ENCODE measurements at regions not wholly inside any gene's neighbourhood (a gene's known extent, or its start where the extent isn't known, plus 50 kb on each side); places are given as distances from the start of the nearest gene placed in this dataset.
"Not testable (repeated sequence)": the region's sequence is repeated elsewhere in the genome, so short reads cannot be mapped to it uniquely, and the experiment has no call there.

DNA sequence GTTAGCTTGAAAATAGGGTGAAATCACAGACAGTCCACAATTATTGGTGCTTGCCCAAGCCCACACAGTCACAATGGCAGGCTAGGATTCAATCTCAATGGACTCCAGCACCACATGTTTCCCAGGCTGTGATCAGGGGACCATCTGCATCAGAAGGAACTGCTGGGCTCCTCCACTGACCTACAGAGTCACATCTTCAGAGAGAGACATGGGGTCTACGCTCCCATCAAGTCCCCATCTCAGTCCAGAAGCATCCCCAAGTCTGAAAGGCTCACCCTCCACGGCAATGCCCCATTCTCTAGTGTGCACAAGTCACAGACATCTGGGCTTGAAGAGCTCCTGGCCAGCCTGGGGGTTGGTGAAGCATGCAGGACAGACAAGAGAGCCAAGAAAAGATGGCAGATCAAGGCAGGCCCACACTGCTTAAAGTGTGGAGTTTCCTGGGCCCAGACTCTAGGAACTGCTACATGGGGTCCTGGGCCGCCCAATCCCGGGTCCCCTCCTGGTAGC lies 262.5 kb downstream of the NPHP4 start:
- no peaks in the 10 kb centered on the region for H3K36me3 ChIP-seq (ENCODE audit: control insufficient read depth, insufficient read depth, low read length)
- no peak overlapping the region for H3K4me3 ChIP-seq (ENCODE audit: low read depth, low read length)

DNA sequence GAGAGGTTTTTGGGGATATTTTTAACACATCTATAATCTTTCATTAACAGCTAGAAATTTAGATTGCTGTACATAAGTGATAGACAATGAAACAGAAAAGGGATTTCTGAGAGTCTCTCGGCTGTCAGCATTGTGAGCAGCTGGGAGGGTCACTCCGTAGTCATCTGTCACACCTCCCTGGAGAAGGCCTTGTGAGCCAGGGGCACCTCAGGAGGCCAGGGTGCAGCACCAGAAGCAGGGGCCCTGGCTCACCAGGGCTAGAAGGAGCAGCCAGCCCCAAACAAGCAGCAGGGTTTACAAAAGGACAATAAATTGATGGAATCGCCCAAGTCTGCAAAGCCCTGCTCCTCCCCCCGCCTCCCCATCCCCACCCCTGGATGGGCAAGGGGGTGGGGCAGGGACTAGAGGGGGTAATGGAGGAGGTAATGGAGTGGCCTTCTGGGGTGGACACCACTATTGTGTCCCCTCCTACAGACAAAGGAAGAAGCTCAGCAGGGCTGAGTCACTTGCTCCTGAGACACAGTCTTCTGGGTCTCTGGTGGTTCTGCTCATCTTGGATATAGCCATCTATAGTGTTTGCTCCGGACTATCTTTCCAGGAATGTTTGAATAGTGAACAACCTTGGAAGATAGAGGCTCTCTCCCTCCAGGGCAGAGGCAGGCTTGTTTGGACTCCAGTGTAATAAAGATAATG lies 263.4 kb downstream of the NPHP4 start:
- Histone ChIP-seq H3K9ac (ENCODE audit: low read depth, low read length) (no peak overlapping the region), H3K4me1 (ENCODE audit: control insufficient read depth, insufficient read depth, low read length) (peaks cover 12% of the 10 kb centered on the region), H3K27me3 (ENCODE audit: control insufficient read depth, insufficient read depth, low read length) (no peaks in the 10 kb centered on the region), H3K36me3 (ENCODE audit: control insufficient read depth, insufficient read depth, low read length) (no peaks in the 10 kb centered on the region), H3K4me3 (ENCODE audit: low read depth, low read length) (no peak overlapping the region), H3K9me3 (ENCODE audit: control insufficient read depth, insufficient read depth, low read length) (no peaks in the 10 kb centered on the region), H3K27ac (ENCODE audit: low read depth, low read length) (no peak overlapping the region)

More for the DNA sequence above, 262.5 kb downstream of the NPHP4 start:
- H3K27ac ChIP-seq (ENCODE audit: low read depth, low read length) = no peak overlapping the region
- H3K9me3 ChIP-seq (ENCODE audit: control insufficient read depth, insufficient read depth, low read length) = no peaks in the 10 kb centered on the region
- peaks cover 12% of the 10 kb centered on the region for H3K4me1 ChIP-seq (ENCODE audit: control insufficient read depth, insufficient read depth, low read length)
- H3K9ac ChIP-seq (ENCODE audit: low read depth, low read length) = no peak overlapping the region
- H3K27me3 ChIP-seq (ENCODE audit: control insufficient read depth, insufficient read depth, low read length) = no peaks in the 10 kb centered on the region

DNA sequence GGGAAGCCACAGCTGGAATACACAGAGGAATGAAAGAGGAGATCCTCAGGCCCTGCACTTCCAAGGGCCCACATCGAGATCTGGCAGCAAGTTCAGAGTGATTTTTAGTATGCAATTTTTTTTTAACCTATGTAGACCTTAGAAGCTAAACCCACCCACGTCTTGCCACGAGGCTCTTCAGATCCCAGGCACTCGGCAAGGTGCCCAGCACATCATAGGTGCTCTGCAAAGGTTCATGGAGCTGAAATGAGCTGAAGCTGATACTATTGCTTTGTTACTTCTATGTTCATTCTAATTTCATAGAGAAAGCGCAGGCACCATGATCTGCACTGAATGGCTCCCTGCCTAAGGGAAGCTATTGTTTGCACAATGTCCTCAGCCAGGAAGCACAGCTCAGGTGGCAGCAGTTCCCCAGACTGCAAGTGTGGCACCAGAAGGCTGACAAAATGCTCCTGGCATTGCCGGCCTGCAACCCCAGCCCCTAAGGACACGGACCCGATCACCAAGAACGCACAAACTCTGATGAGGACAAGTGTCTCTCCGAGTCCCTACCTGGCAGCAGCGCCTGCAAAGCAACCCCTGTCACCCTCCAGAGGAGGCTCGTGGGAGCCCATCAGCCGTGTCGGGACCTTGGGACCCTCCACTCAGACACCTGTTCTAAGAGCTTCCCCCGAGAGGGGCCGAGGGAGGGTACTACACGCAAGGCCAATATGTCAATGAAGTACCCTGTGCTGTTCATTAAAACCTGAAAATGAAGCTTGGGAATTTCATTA lies 264.2 kb downstream of the NPHP4 start:
- Histone ChIP-seq H3K9ac (ENCODE audit: low read depth, low read length) (no peak overlapping the region), H3K27ac (ENCODE audit: low read depth, low read length) (no peak overlapping the region), H3K4me1 (ENCODE audit: control insufficient read depth, insufficient read depth, low read length) (peaks cover 12% of the 10 kb centered on the region), H3K27me3 (ENCODE audit: control insufficient read depth, insufficient read depth, low read length) (no peaks in the 10 kb centered on the region), H3K9me3 (ENCODE audit: control insufficient read depth, insufficient read depth, low read length) (no peaks in the 10 kb centered on the region), H3K4me3 (ENCODE audit: low read depth, low read length) (no peak overlapping the region), H3K36me3 (ENCODE audit: control insufficient read depth, insufficient read depth, low read length) (no peaks in the 10 kb centered on the region)

DNA sequence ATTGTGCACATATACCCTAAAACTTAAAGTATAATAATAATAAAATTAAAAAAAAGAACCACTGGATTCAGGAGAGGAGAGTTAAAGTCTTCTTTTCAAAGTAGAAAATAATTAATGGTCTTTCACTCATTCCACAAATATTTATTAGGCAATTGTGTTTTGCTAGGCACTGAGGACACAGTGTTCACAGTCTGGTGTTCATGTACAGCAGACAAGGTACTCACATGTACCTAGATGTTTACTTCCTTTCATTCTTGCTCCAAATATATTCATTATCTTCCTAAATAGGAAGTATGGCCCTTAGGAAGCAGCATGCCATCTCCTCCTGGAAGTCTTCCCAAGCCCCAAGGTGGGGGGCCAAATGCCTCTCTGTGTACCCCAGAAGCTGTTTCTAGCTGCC lies 265.0 kb downstream of the NPHP4 start:
- no peak overlapping the region for H3K4me3 ChIP-seq (ENCODE audit: low read depth, low read length)
- no peak overlapping the region for H3K9ac ChIP-seq (ENCODE audit: low read depth, low read length)
- H3K27me3 ChIP-seq (ENCODE audit: control insufficient read depth, insufficient read depth, low read length) = no peaks in the 10 kb centered on the region
- no peak overlapping the region for H3K27ac ChIP-seq (ENCODE audit: low read depth, low read length)
- no peaks in the 10 kb centered on the region for H3K36me3 ChIP-seq (ENCODE audit: control insufficient read depth, insufficient read depth, low read length)
- no peaks in the 10 kb centered on the region for H3K9me3 ChIP-seq (ENCODE audit: control insufficient read depth, insufficient read depth, low read length)
- peaks cover 12% of the 10 kb centered on the region for H3K4me1 ChIP-seq (ENCODE audit: control insufficient read depth, insufficient read depth, low read length)

DNA sequence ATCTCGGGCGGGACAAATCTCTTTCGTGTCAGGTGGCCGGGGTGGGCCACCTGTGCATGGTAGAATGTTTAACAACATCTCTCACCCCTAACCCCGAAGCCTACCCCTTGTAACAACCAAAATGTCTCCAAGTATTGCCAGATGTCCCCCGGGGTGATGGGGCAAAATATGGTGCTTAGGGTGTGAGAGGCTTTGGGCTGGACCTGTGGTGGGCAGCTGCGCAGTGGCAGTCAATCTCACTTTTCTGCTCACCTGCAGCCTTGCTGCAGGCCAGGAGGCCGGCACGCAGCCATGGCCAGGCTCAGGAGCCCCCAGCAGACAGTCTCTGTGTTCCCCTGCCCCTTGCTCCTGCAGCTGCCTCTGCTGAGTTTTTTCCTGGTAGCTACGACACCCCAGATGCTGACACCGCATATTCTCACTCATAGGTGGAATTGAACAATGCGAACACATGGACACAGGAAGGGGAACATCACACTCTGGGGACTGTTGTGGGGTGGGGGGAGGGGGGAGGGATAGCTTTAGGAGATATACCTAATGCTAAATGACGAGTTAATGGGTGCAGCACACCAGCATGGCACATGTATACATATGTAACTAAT lies 265.5 kb downstream of the NPHP4 start:
- H3K9ac ChIP-seq (ENCODE audit: low read depth, low read length); H3K27me3 ChIP-seq (ENCODE audit: control insufficient read depth, insufficient read depth, low read length); H3K9me3 ChIP-seq (ENCODE audit: control insufficient read depth, insufficient read depth, low read length); H3K4me3 ChIP-seq (ENCODE audit: low read depth, low read length); H3K36me3 ChIP-seq (ENCODE audit: control insufficient read depth, insufficient read depth, low read length); H3K27ac ChIP-seq (ENCODE audit: low read depth, low read length): not testable (repeated sequence)
- H3K4me1 ChIP-seq (ENCODE audit: control insufficient read depth, insufficient read depth, low read length) = peaks cover 12% of the 10 kb centered on the region

DNA sequence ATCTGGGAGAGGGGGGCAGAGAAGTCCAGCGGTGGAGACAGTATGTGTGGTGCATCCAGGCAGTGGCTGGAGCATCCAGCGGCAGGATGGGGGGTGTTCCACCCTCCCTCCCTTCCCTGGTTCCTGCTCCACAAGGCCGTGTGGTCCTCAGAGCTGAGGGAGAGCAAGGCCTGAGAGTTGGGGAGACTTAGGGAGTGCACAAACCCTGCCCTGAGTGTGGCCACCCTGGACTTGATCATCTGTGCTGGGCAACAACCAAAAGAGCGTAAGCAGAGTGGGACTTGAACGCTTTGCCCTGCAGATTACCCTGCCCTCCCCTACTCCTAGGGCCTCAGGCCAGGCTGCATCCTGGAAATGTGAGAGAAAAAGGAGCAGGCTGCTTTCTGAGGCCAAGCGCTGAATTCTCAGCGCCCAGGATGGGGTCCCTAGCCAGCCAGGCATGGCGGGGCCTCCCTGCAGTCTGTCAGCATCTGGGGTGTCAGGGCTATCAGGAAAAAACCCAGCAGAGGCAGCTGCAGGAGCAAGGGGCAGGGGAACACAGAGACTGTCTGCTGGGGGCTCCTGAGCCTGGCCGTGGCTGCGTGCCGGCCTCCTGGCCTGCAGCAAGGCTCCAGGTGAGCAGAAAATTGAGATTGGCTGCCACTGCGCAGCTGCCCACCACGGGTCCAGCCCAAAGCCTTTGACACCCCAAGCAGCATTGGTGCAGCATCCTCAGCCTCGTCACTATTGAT lies 266.2 kb downstream of the NPHP4 start:
- peaks cover 12% of the 10 kb centered on the region for H3K4me1 ChIP-seq (ENCODE audit: control insufficient read depth, insufficient read depth, low read length)
- H3K9me3 ChIP-seq (ENCODE audit: control insufficient read depth, insufficient read depth, low read length) = no peaks in the 10 kb centered on the region
- no peaks in the 10 kb centered on the region for H3K36me3 ChIP-seq (ENCODE audit: control insufficient read depth, insufficient read depth, low read length)
- no peak overlapping the region for H3K4me3 ChIP-seq (ENCODE audit: low read depth, low read length)
- no peaks in the 10 kb centered on the region for H3K27me3 ChIP-seq (ENCODE audit: control insufficient read depth, insufficient read depth, low read length)
- no peak overlapping the region for H3K27ac ChIP-seq (ENCODE audit: low read depth, low read length)
- no peak overlapping the region for H3K9ac ChIP-seq (ENCODE audit: low read depth, low read length)

DNA sequence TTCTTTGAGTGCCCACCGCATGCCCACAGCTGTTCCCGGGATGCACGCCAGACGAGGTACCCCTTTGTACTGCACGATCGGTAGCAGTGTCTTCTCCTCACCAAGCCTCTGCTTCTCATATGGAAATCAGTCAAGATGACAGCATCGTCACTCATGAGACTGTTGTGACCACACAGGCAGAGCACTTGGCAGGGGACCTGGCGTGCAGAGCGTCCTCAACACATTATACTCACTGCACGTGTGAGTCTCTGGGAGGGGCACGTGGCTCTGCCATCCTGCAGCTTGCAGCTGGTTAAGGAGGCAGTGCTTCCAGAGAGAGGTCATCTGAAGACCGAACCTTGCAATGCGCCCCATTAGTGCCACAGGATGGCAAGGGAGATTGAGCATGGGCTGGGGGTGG lies 266.8 kb downstream of the NPHP4 start:
- H3K4me3 ChIP-seq (ENCODE audit: low read depth, low read length) = no peak overlapping the region
- no peaks in the 10 kb centered on the region for H3K36me3 ChIP-seq (ENCODE audit: control insufficient read depth, insufficient read depth, low read length)
- H3K27ac ChIP-seq (ENCODE audit: low read depth, low read length) = no peak overlapping the region
- no peak overlapping the region for H3K9ac ChIP-seq (ENCODE audit: low read depth, low read length)
- peaks cover 12% of the 10 kb centered on the region for H3K4me1 ChIP-seq (ENCODE audit: control insufficient read depth, insufficient read depth, low read length)
- H3K9me3 ChIP-seq (ENCODE audit: control insufficient read depth, insufficient read depth, low read length) = no peaks in the 10 kb centered on the region
- no peaks in the 10 kb centered on the region for H3K27me3 ChIP-seq (ENCODE audit: control insufficient read depth, insufficient read depth, low read length)

DNA sequence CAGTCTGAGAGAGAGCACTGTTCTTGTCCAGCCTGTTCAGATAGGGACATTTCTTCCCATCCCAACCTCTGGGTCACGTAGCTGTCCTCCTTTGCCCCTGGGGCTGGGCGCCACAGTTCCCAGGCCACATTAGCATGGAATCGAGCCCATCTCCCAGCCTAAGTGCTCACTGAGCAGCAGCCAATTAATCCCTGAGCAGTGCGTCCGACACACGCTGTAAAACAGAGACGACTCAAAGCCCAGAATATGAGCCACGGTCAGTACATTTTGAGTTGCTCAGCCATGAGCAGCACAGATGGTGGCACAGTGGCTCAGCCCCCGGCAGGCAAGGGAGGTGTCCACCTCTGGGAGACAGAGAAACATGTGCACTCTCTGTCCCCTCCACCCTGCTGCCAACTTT lies 267.4 kb downstream of the NPHP4 start:
- Histone ChIP-seq H3K27me3 (ENCODE audit: control insufficient read depth, insufficient read depth, low read length) (no peaks in the 10 kb centered on the region), H3K4me3 (ENCODE audit: low read depth, low read length) (no peak overlapping the region), H3K27ac (ENCODE audit: low read depth, low read length) (no peak overlapping the region)

DNA sequence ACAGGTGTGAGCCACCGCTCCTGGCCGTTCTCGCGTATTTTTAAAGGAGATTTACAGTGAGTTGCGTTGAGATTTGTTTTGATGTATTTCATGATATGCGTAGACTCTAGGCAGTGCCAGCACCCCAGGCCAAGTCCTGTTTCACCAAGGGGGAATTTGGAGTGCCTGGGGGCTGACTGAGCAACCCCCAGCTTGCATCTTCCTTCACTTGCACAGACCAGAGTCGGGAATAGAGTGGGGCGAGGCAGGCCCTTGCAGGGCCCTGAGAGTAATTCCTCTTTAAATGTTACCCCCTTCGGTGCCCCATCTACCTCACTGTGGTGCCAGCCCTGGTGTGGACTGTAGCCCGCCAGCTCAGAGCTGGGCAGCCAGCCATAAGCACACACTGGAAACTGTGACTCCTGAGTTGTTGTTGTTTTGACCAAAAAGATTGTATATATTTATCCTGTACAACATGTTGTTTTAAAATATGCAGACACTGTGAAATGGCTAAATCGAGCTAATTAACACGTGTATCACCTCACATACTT lies 269.5 kb downstream of the NPHP4 start:
- no peaks in the 10 kb centered on the region for H3K27me3 ChIP-seq (ENCODE audit: control insufficient read depth, insufficient read depth, low read length)
- H3K9ac ChIP-seq (ENCODE audit: low read depth, low read length) = no peak overlapping the region
- H3K9me3 ChIP-seq (ENCODE audit: control insufficient read depth, insufficient read depth, low read length) = no peaks in the 10 kb centered on the region
- peaks cover 10% of the 10 kb centered on the region for H3K4me1 ChIP-seq (ENCODE audit: control insufficient read depth, insufficient read depth, low read length)
- H3K36me3 ChIP-seq (ENCODE audit: control insufficient read depth, insufficient read depth, low read length) = no peaks in the 10 kb centered on the region
- no peak overlapping the region for H3K27ac ChIP-seq (ENCODE audit: low read depth, low read length)
- no peak overlapping the region for H3K4me3 ChIP-seq (ENCODE audit: low read depth, low read length)

More for the DNA sequence above, 267.4 kb downstream of the NPHP4 start:
- Histone ChIP-seq H3K36me3 (ENCODE audit: control insufficient read depth, insufficient read depth, low read length) (no peaks in the 10 kb centered on the region), H3K9ac (ENCODE audit: low read depth, low read length) (no peak overlapping the region), H3K4me1 (ENCODE audit: control insufficient read depth, insufficient read depth, low read length) (peaks cover 12% of the 10 kb centered on the region), H3K9me3 (ENCODE audit: control insufficient read depth, insufficient read depth, low read length) (no peaks in the 10 kb centered on the region)

DNA sequence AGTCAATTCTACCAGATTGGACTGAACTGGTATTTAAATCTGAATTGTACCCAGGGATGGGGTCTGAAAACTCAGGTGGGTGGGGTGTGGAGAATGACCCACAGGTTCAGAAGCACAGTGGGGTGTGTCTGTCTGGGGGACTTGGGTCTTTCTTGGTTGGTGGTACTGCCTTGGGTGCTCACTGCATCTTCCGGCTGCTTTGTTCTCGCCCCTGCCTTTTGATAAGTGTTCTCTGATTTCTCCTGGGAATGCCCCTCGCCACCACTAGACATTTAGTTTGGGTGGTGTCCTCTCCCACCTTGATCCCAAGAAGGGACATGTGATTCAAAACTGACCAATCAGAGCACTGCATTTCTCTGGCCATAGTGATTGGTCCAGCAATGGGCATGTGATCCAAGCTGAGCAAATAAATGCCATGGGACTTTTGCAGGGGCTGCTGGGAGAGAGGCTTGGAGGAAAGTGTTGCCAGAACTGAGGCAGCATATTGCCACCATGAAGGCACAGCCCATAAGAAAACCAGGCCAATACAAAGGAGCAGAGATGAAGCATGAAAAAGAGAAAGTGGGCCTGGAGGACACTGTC lies 270.5 kb downstream of the NPHP4 start:
- no peak overlapping the region for H3K27ac ChIP-seq (ENCODE audit: low read depth, low read length)
- H3K36me3 ChIP-seq (ENCODE audit: control insufficient read depth, insufficient read depth, low read length) = no peaks in the 10 kb centered on the region
- H3K9me3 ChIP-seq (ENCODE audit: control insufficient read depth, insufficient read depth, low read length) = no peaks in the 10 kb centered on the region
- H3K9ac ChIP-seq (ENCODE audit: low read depth, low read length) = no peak overlapping the region
- H3K4me1 ChIP-seq (ENCODE audit: control insufficient read depth, insufficient read depth, low read length) = peaks cover 14% of the 10 kb centered on the region
- H3K4me3 ChIP-seq (ENCODE audit: low read depth, low read length) = no peak overlapping the region
- no peaks in the 10 kb centered on the region for H3K27me3 ChIP-seq (ENCODE audit: control insufficient read depth, insufficient read depth, low read length)

All from HUES48 (cell line).